Endothelial cell of umbilical vein (primary cell): ENCODE measurements at regions not wholly inside any gene's neighbourhood (a gene's known extent, or its start where the extent isn't known, plus 50 kb on each side); places are given as distances from the start of the nearest gene placed in this dataset.

Experiments used
- BruUV-seq: library from RNA; stranded (reverse); fragments of 400-500 nt; replicated peaks from 2 replicates; lab custom pipeline; 2021; lab: Mats Ljungman, UMichigan
- CTCF ChIA-PET: fragments of 300-600, 350-600 bp; sonication (Branson Sonifier 250); formaldehyde crosslinking; loops from one replicate; lab custom pipeline; 2021; ENCODE audit warnings: antibody characterized with exemption, inconsistent platforms; lab: Charles Lee
- POLR2A ChIA-PET: fragments of 300-600, 350-600 bp; sonication (Branson Sonifier 250); formaldehyde crosslinking; loops from one replicate; lab custom pipeline; 2021; ENCODE audit warnings: antibody characterized with exemption, inconsistent platforms; lab: Charles Lee
- DNase-seq: peaks from one replicate; pipeline ENCODE4 v3.0.0-alpha.2; 2011; ENCODE audit warnings: low read depth, low spot score
- FAIRE-seq: peaks from 2 replicates; lab custom pipeline; 2011; peaks lifted over from hg19 to GRCh38; lab: Jason Lieb, UNC
- H2AFZ ChIP-seq: 2 replicates; pipeline ENCODE4 v1.6.0; 2012; ENCODE audit warnings: low read depth, low read length, control low read depth, inconsistent platforms
- H3K27ac ChIP-seq: 2 replicates; pipeline ENCODE4 v1.5.1; 2011; ENCODE audit warnings: low read depth, mild to moderate bottlenecking, control low read depth, low read length, moderate library complexity; ENCODE audit not compliant: insufficient read depth
- H3K27me3 ChIP-seq, 2 experiments: 2 replicates each; pipeline versions ENCODE4 v1.6.0 to v1.6.1; 2011; ENCODE audit warnings: low read length in 2 of 2, mixed read lengths in 1 of 2; ENCODE audit not compliant: control insufficient read depth in 2 of 2, insufficient read depth in 2 of 2
- H3K36me3 ChIP-seq, 2 experiments: 2 replicates in 1 of 2; 3 replicates in 1 of 2; pipeline ENCODE4 v1.5.1; 2011; ENCODE audit warnings: low read length in 2 of 2, mild to moderate bottlenecking in 1 of 2, moderate library complexity in 1 of 2; ENCODE audit not compliant: control insufficient read depth in 2 of 2, insufficient read depth in 2 of 2; ENCODE audit errors: extremely low read depth in 1 of 2
- H3K4me1 ChIP-seq: 3 replicates; pipeline ENCODE4 v1.5.1; 2011; ENCODE audit warnings: mild to moderate bottlenecking, low read length; ENCODE audit not compliant: control insufficient read depth, insufficient read depth; ENCODE audit errors: extremely low read depth
- H3K4me2 ChIP-seq: 2 replicates; pipeline ENCODE4 v1.6.1; 2011; ENCODE audit warnings: low read length, control low read depth, mixed read lengths; ENCODE audit not compliant: insufficient read depth
- H3K4me3 ChIP-seq, 3 experiments: fragments of 200-600 bp in 1 of 3; sonication (generic), shearing (Covaris generic) in 1 of 3; replicated peaks in 1 of 3; 2 replicates each; pipeline ENCODE4 v1.5.1; 2011 to 2016; ENCODE audit warnings: control low read depth in 3 of 3, low read length in 3 of 3, mild to moderate bottlenecking in 2 of 3, inconsistent platforms in 1 of 3, low read depth in 1 of 3, moderate library complexity in 1 of 3; ENCODE audit not compliant: insufficient read depth in 1 of 3
- H3K79me2 ChIP-seq: 2 replicates; pipeline ENCODE4 v1.6.0; 2012; ENCODE audit warnings: low read length, inconsistent platforms; ENCODE audit not compliant: control insufficient read depth, insufficient read depth
- H3K9ac ChIP-seq: replicated peaks from 2 replicates; pipeline ENCODE3; 2011; ENCODE audit warnings: low read length, control low read depth; ENCODE audit not compliant: insufficient read depth; ENCODE audit errors: extremely low read depth
- H3K9me1 ChIP-seq: replicated peaks from 3 replicates; pipeline ENCODE4 v1.6.0; 2011; ENCODE audit warnings: mild to moderate bottlenecking, low read length; ENCODE audit not compliant: control insufficient read depth, insufficient read depth; ENCODE audit errors: extremely low read depth
- H3K9me3 ChIP-seq: replicated peaks from 2 replicates; pipeline ENCODE4 v1.5.1; 2012; ENCODE audit warnings: low read length, inconsistent platforms; ENCODE audit not compliant: control insufficient read depth, insufficient read depth
- H4K20me1 ChIP-seq: replicated peaks from 2 replicates; pipeline ENCODE3; 2011; ENCODE audit warnings: mild to moderate bottlenecking, low read length; ENCODE audit not compliant: control insufficient read depth, insufficient read depth; ENCODE audit errors: extremely low read depth
- CTCF ChIP-seq, 2 donors: IDR thresholded peaks; 1 replicate in 1 of 2; 2 replicates in 1 of 2; pipeline ENCODE4 v1.5.1; 2011; ENCODE audit warnings: low read length in 2 of 2, mild to moderate bottlenecking in 2 of 2, moderate library complexity in 2 of 2, control low read depth in 1 of 2, inconsistent platforms in 1 of 2, low read depth in 1 of 2; ENCODE audit not compliant: insufficient read depth in 1 of 2; ENCODE audit errors: extremely low read depth in 1 of 2
- EZH2 ChIP-seq: IDR thresholded peaks from 2 replicates; pipeline ENCODE4 v1.6.1; 2012; ENCODE audit warnings: borderline replicate concordance, low read depth, mild to moderate bottlenecking, moderate library complexity, low read length, inconsistent platforms; ENCODE audit not compliant: severe bottlenecking
- FOS ChIP-seq: IDR thresholded peaks from 2 replicates; pipeline ENCODE4 v1.6.1; 2011; ENCODE audit warnings: mild to moderate bottlenecking, low read length, moderate library complexity, borderline replicate concordance; ENCODE audit not compliant: insufficient read depth
- GATA2 ChIP-seq: IDR thresholded peaks from 2 replicates; pipeline ENCODE4 v1.7.0; 2011; ENCODE audit warnings: low read depth, mild to moderate bottlenecking, moderate library complexity, mixed read lengths, low read length; ENCODE audit not compliant: insufficient read length, insufficient read depth
- JUN ChIP-seq: IDR thresholded peaks from 2 replicates; pipeline ENCODE4 v1.6.1; 2011; ENCODE audit warnings: borderline replicate concordance, low read depth; ENCODE audit not compliant: insufficient read length, insufficient read depth
- MAX ChIP-seq: IDR thresholded peaks from 2 replicates; pipeline ENCODE4 v1.6.1; 2011; ENCODE audit not compliant: insufficient read depth, insufficient read length
- MYC ChIP-seq: IDR thresholded peaks from one replicate; pipeline ENCODE4 v1.6.1; 2011; ENCODE audit warnings: mild to moderate bottlenecking, low read depth, low read length
- POLR2A ChIP-seq: IDR thresholded peaks from 2 replicates; pipeline ENCODE4 v1.6.1; 2012; ENCODE audit warnings: low read depth, mild to moderate bottlenecking, control low read depth, low read length
- POLR2AphosphoS5 ChIP-seq: IDR thresholded peaks from 2 replicates; pipeline ENCODE4 v1.6.1; 2012; ENCODE audit warnings: low read depth, mild to moderate bottlenecking, control low read depth, low read length, moderate library complexity; ENCODE audit not compliant: insufficient read depth
- dilution Hi-C: fragments of 300-500 bp; cut with MboI; formaldehyde crosslinking; loops from one replicate; pipeline ENCODE4 v1.15.0; 2019; ENCODE audit warnings: low sequenced_read_pairs; ENCODE audit not compliant: extremely low pct_ligation_motif_present
- intact Hi-C: fragments of 100-400 bp; cut with micrococcal nuclease; formaldehyde crosslinking; loops from one replicate; pipeline ENCODE4 v1.10.0; 2022

GRCh38 chr7:106565428-106565827 lies 95.5 kb downstream of the CCDC71L start:
- no peak overlapping the region for H2AFZ ChIP-seq
- no peak for FAIRE-seq
- H3K4me2 ChIP-seq, result no peak overlapping the region
- no peak for DNase-seq
- BruUV-seq, result no TSS peak
- dilution Hi-C loops (no loop called here), intact Hi-C loops (no loop called here)
- H4K20me1 ChIP-seq, result no peaks in the 10 kb centered on the region
- H3K27me3 ChIP-seq, result no peaks in the 10 kb centered on the region
- H3K9me3 ChIP-seq, result no peaks in the 10 kb centered on the region
- ChIA-PET CTCF (interaction anchor here (1.8 kb wide), 1 partner anchor 23 kb away, joined by 4 read pairs; no protein-coding TSS in a partner anchor), POLR2A (no interaction called here)
- no peak overlapping the region for H3K9ac ChIP-seq
- H3K9me1 ChIP-seq, result no peaks in the 10 kb centered on the region
- H3K79me2 ChIP-seq, result no peaks in the 10 kb centered on the region
- no peak overlapping the region for H3K27ac ChIP-seq
- no peaks in the 10 kb centered on the region for H3K36me3 ChIP-seq
- H3K4me1 ChIP-seq, result no peaks in the 10 kb centered on the region
- H3K4me3 ChIP-seq, result no peak overlapping the region
- TF ChIP-seq EZH2 (no peak), MYC (no peak), CTCF (IDR thresholded peaks at IDR 0.05; ENCODE audit: extremely low read depth in 1 of 2, insufficient read depth in 1 of 2, low read depth in 1 of 2, low read length in 2 of 2) (no peak), FOS (no peak), JUN (no peak), MAX (no peak), POLR2AphosphoS5 (no peak), GATA2 (no peak), POLR2A (no peak)
